ENCODE measurements at regions not wholly inside any gene's neighbourhood (a gene's known extent, or its start where the extent isn't known, plus 50 kb on each side); places are given as distances from the start of the nearest gene placed in this dataset.

- Histone ChIP-seq H3K4me1 (ENCODE audit: insufficient read depth) (no peaks in the 10 kb centered on the region), H3K79me2 (replicated peaks; ENCODE audit: insufficient read depth) (no peaks in the 10 kb centered on the region), H3K4me3 (no peak overlapping the region), H3K4me2 (no peak overlapping the region), H3K36me3 (ENCODE audit: insufficient read depth) (no peaks in the 10 kb centered on the region), H2AFZ (no peak overlapping the region), H3K27me3 (ENCODE audit: insufficient read depth) (no peaks in the 10 kb centered on the region), H3K9me2 (ENCODE audit: insufficient read depth) (no peaks in the 10 kb centered on the region), H4K20me1 (replicated peaks; ENCODE audit: insufficient read depth) (no peaks in the 10 kb centered on the region), H3F3A (replicated peaks; ENCODE audit: low read depth) (no peaks in the 10 kb centered on the region), H3K27ac (ENCODE audit: low read depth) (no peak overlapping the region)
- no peak for TF ChIP-seq ZNF114 (CRISPR knock-in tag; IDR thresholded peaks at IDR 0.05)
- no peak for TF ChIP-seq STAT1 (IDR thresholded peaks at IDR 0.05; ENCODE audit: unreplicated experiment)
- TF ChIP-seq ZNF331 (CRISPR knock-in tag; IDR thresholded peaks at IDR 0.05; ENCODE audit: low read depth), result no peak
- no peak for TF ChIP-seq CREB1 (CRISPR knock-in tag; IDR thresholded peaks at IDR 0.05; ENCODE audit: low read depth)
- no peak for TF ChIP-seq EZH2phosphoT487 (IDR thresholded peaks at IDR 0.05; ENCODE audit: unreplicated experiment)
- TF ChIP-seq NANOG (IDR thresholded peaks at IDR 0.05; ENCODE audit: borderline replicate concordance), result no peak
- TF ChIP-seq EZH2 (IDR thresholded peaks at IDR 0.05; ENCODE audit: low read depth, unreplicated experiment), result no peak
- TF ChIP-seq, protein P1, sequence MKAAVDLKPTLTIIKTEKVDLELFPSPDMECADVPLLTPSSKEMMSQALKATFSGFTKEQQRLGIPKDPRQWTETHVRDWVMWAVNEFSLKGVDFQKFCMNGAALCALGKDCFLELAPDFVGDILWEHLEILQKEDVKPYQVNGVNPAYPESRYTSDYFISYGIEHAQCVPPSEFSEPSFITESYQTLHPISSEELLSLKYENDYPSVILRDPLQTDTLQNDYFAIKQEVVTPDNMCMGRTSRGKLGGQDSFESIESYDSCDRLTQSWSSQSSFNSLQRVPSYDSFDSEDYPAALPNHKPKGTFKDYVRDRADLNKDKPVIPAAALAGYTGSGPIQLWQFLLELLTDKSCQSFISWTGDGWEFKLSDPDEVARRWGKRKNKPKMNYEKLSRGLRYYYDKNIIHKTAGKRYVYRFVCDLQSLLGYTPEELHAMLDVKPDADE (IDR thresholded peaks at IDR 0.05), result no peak
- TF ChIP-seq CTCF (conservative IDR thresholded peaks at IDR 0.05; ENCODE audit: low read depth in 2 of 2), result no peak
- TF ChIP-seq, protein P2, sequence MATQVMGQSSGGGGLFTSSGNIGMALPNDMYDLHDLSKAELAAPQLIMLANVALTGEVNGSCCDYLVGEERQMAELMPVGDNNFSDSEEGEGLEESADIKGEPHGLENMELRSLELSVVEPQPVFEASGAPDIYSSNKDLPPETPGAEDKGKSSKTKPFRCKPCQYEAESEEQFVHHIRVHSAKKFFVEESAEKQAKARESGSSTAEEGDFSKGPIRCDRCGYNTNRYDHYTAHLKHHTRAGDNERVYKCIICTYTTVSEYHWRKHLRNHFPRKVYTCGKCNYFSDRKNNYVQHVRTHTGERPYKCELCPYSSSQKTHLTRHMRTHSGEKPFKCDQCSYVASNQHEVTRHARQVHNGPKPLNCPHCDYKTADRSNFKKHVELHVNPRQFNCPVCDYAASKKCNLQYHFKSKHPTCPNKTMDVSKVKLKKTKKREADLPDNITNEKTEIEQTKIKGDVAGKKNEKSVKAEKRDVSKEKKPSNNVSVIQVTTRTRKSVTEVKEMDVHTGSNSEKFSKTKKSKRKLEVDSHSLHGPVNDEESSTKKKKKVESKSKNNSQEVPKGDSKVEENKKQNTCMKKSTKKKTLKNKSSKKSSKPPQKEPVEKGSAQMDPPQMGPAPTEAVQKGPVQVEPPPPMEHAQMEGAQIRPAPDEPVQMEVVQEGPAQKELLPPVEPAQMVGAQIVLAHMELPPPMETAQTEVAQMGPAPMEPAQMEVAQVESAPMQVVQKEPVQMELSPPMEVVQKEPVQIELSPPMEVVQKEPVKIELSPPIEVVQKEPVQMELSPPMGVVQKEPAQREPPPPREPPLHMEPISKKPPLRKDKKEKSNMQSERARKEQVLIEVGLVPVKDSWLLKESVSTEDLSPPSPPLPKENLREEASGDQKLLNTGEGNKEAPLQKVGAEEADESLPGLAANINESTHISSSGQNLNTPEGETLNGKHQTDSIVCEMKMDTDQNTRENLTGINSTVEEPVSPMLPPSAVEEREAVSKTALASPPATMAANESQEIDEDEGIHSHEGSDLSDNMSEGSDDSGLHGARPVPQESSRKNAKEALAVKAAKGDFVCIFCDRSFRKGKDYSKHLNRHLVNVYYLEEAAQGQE (IDR thresholded peaks at IDR 0.05; ENCODE audit: unreplicated experiment), result no peak
- no peak for TF ChIP-seq POLR2AphosphoS5 (IDR thresholded peaks at IDR 0.05; ENCODE audit: low read depth)
- TF ChIP-seq ZNF462 (CRISPR knock-in tag; IDR thresholded peaks at IDR 0.05), result no peak
- no peak for TF ChIP-seq JUNB (IDR thresholded peaks at IDR 0.05; ENCODE audit: unreplicated experiment)
- no peak overlapping the region for H3K4me3 Mint-ChIP-seq
- no peaks in the 10 kb centered on the region for H3K4me1 Mint-ChIP-seq
- no peaks in the 10 kb centered on the region for H3K9me3 Mint-ChIP-seq
- no peak overlapping the region for H3K27ac Mint-ChIP-seq
- ATAC-seq (no peak), DNase-seq (ENCODE audit: low spot score) (no peak)
- H3K36me3 Mint-ChIP-seq (ENCODE audit: low read depth), result no peaks in the 10 kb centered on the region
- H3K27me3 Mint-ChIP-seq (ENCODE audit: insufficient read depth, low read depth, poor library complexity), result no peaks in the 10 kb centered on the region
Measured at GRCh38 chr7:45456747-45457524, 117.2 kb upstream of the ADCY1 start.

Data from GM23338 (cell line).